Central memory CD8-positive, alpha-beta T cell (primary cell): ENCODE measurements at regions not wholly inside any gene's neighbourhood (a gene's known extent, or its start where the extent isn't known, plus 50 kb on each side); places are given as distances from the start of the nearest gene placed in this dataset.

Experiments used
- ATAC-seq: fragments of 150-1000 bp; cut with Tn5 transposase; replicated peaks from 2 replicates; pipeline ENCODE4 v1.10.0; 2022; ENCODE audit warnings: mild to moderate bottlenecking, moderate FRiP score, moderate number of reproducible peaks; ENCODE audit not compliant: poor library complexity, severe bottlenecking; ENCODE audit errors: extremely low read depth
- DNase-seq, 2 donors: peaks; one replicate each; pipeline ENCODE4 v3.0.0; 2021; ENCODE audit warnings: low spot score in 2 of 2
- H3K27ac Mint-ChIP-seq: one replicate; pipeline ENCODE4 v1.8.0; 2022; ENCODE audit warnings: low read depth, mild to moderate bottlenecking, moderate library complexity, mixed read lengths
- H3K27me3 Mint-ChIP-seq: one replicate; pipeline ENCODE4 v1.8.0; 2022; ENCODE audit warnings: mixed read lengths
- H3K36me3 Mint-ChIP-seq: one replicate; pipeline ENCODE4 v1.8.0; 2022; ENCODE audit warnings: mild to moderate bottlenecking, moderate library complexity, mixed read lengths; ENCODE audit not compliant: insufficient read depth
- H3K4me1 Mint-ChIP-seq: one replicate; pipeline ENCODE4 v1.8.0; 2022; ENCODE audit warnings: mixed read lengths
- H3K4me3 Mint-ChIP-seq: one replicate; pipeline ENCODE4 v1.8.0; 2022; ENCODE audit warnings: mild to moderate bottlenecking, moderate library complexity, mixed read lengths
- H3K9me3 Mint-ChIP-seq: one replicate; pipeline ENCODE4 v1.8.0; 2022; ENCODE audit warnings: mixed read lengths

DNA sequence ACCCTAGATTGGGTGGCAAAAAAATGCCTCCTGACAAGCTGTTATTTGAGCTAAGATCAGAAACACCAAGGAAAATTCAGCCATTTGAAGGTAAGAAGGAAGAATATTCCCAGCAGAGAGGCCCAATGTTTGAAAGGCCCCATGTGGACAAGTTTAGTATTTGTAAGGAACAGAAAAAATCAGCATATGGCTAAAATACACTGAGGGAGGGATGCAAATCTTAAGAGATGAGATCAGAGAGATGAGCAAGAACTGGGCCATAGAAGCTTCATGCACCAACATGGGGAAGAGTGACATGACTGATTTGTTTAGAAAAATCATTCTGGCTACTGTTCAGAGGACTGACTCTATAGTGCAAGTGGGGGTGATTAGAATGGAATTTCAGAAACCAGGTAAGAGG lies 496.8 kb upstream of the SOX5 start:
- no peak overlapping the region for H3K27ac Mint-ChIP-seq
- DNase-seq = no peak
- ATAC-seq = no peak
- no peaks in the 10 kb centered on the region for H3K4me1 Mint-ChIP-seq
- no peaks in the 10 kb centered on the region for H3K36me3 Mint-ChIP-seq
- no peaks in the 10 kb centered on the region for H3K27me3 Mint-ChIP-seq
- no peaks in the 10 kb centered on the region for H3K9me3 Mint-ChIP-seq
- no peak overlapping the region for H3K4me3 Mint-ChIP-seq

DNA sequence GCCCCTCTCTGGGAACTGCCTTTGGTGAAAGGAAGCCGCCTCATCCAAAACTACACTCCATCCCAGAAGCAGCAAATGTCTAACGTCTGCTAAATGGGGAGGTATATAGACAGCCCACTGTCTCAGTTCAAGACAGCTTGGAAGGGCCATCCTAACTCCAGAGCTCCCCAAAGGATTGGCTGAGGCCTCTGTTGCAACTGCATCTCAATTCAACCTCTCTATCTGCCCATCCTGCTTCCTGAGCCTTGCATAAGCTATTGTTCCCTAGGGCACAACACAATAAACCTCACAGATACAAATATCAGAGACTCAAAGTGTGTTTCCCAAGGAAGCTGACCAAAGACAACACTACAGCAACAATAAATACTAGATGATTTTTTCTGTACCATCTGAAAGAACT lies 495.2 kb upstream of the SOX5 start:
- Mint-ChIP-seq H3K4me3 (no peak overlapping the region), H3K9me3 (no peaks in the 10 kb centered on the region), H3K27ac (no peak overlapping the region), H3K36me3 (no peaks in the 10 kb centered on the region), H3K4me1 (no peaks in the 10 kb centered on the region), H3K27me3 (no peaks in the 10 kb centered on the region)
- DNase-seq (no peak), ATAC-seq (no peak)

GRCh38 chr12:24441458-24441857 lies 492.0 kb upstream of the SOX5 start:
- ATAC-seq (no peak), DNase-seq (no peak)
- no peaks in the 10 kb centered on the region for H3K4me1 Mint-ChIP-seq
- no peaks in the 10 kb centered on the region for H3K36me3 Mint-ChIP-seq
- H3K27ac Mint-ChIP-seq = no peak overlapping the region
- no peaks in the 10 kb centered on the region for H3K9me3 Mint-ChIP-seq
- H3K4me3 Mint-ChIP-seq = no peak overlapping the region
- H3K27me3 Mint-ChIP-seq = no peaks in the 10 kb centered on the region

GRCh38 chr12:24436667-24437066 lies 487.2 kb upstream of the SOX5 start:
- no peak for DNase-seq
- no peak overlapping the region for H3K4me3 Mint-ChIP-seq
- no peaks in the 10 kb centered on the region for H3K9me3 Mint-ChIP-seq

GRCh38 chr12:24431872-24432271 lies 482.4 kb upstream of the SOX5 start:
- ATAC-seq (no peak), DNase-seq (no peak)
- no peak overlapping the region for H3K4me3 Mint-ChIP-seq
- H3K27ac Mint-ChIP-seq = no peak overlapping the region
- peaks cover 6% of the 10 kb centered on the region for H3K4me1 Mint-ChIP-seq
- H3K27me3 Mint-ChIP-seq = no peaks in the 10 kb centered on the region
- no peaks in the 10 kb centered on the region for H3K36me3 Mint-ChIP-seq
- no peaks in the 10 kb centered on the region for H3K9me3 Mint-ChIP-seq

More at GRCh38 chr12:24436667-24437066, 487.2 kb upstream of the SOX5 start:
- Mint-ChIP-seq H3K4me1 (peaks cover 6% of the 10 kb centered on the region), H3K36me3 (no peaks in the 10 kb centered on the region), H3K27me3 (no peaks in the 10 kb centered on the region), H3K27ac (no peak overlapping the region)
- ATAC-seq = no peak

GRCh38 chr12:24427776-24428175 lies 478.3 kb upstream of the SOX5 start:
- ATAC-seq (no peak), DNase-seq (no peak)
- Mint-ChIP-seq H3K4me1 (no peaks in the 10 kb centered on the region), H3K9me3 (no peaks in the 10 kb centered on the region), H3K27ac (no peak overlapping the region), H3K4me3 (no peak overlapping the region), H3K36me3 (no peaks in the 10 kb centered on the region), H3K27me3 (no peaks in the 10 kb centered on the region)

DNA sequence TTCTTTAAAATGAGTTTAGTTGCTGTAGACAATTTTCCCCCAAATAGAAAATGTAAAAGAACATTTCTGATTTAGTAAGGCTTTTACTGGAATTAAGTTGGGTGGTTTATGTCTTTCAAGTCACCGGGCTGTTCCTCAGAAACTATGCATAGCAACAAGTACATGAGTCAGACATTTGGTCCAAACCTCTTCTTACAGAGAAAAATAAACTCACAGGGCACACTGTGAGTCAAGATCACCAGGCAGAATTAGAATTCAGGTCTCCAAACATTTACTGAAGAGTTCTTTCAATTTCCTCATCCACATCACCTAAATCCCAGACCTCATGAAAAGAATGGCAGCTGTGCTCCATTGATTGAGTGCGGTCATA lies 476.1 kb upstream of the SOX5 start:
- no peaks in the 10 kb centered on the region for H3K9me3 Mint-ChIP-seq
- no peak overlapping the region for H3K4me3 Mint-ChIP-seq
- no peak overlapping the region for H3K27ac Mint-ChIP-seq
- no peak for DNase-seq
- ATAC-seq = no peak
- no peaks in the 10 kb centered on the region for H3K4me1 Mint-ChIP-seq
- H3K36me3 Mint-ChIP-seq = no peaks in the 10 kb centered on the region
- no peaks in the 10 kb centered on the region for H3K27me3 Mint-ChIP-seq

- no peak for DNase-seq
- ATAC-seq = no peak
- Mint-ChIP-seq H3K36me3 (no peaks in the 10 kb centered on the region), H3K9me3 (no peaks in the 10 kb centered on the region), H3K27ac (no peak overlapping the region), H3K4me3 (no peak overlapping the region), H3K27me3 (no peaks in the 10 kb centered on the region), H3K4me1 (no peaks in the 10 kb centered on the region)
These were observed 475.6 kb upstream of the SOX5 start for GRCh38 chr12:24424889-24425600.

DNA sequence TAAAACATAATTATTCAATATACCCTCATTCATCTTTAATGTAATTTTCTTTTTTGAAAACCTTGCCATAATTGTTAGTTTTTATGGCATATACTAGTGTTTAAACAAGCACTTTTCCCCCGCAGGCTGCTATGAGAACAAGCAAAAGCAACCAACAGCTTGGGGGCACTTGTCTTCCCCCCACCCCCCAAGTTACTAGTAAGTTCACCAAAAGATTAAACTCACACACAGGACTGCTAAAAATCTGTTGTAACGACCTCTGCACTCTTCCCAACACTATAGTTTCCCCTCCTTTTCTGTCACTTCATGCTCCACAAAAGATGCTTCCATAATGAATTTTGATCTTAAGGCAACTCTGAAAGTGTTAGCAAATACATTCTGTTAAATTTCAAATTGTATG lies 474.9 kb upstream of the SOX5 start:
- Mint-ChIP-seq H3K36me3 (no peaks in the 10 kb centered on the region), H3K4me1 (no peaks in the 10 kb centered on the region), H3K4me3 (no peak overlapping the region), H3K27ac (no peak overlapping the region), H3K27me3 (no peaks in the 10 kb centered on the region), H3K9me3 (no peaks in the 10 kb centered on the region)
- DNase-seq (no peak), ATAC-seq (no peak)

- Mint-ChIP-seq H3K4me1 (no peaks in the 10 kb centered on the region), H3K4me3 (no peak overlapping the region), H3K27ac (no peak overlapping the region), H3K27me3 (no peaks in the 10 kb centered on the region), H3K36me3 (no peaks in the 10 kb centered on the region), H3K9me3 (no peaks in the 10 kb centered on the region)
- no peak for ATAC-seq
- no peak for DNase-seq
These were observed 474.1 kb upstream of the SOX5 start for GRCh38 chr12:24423611-24424010.

DNA sequence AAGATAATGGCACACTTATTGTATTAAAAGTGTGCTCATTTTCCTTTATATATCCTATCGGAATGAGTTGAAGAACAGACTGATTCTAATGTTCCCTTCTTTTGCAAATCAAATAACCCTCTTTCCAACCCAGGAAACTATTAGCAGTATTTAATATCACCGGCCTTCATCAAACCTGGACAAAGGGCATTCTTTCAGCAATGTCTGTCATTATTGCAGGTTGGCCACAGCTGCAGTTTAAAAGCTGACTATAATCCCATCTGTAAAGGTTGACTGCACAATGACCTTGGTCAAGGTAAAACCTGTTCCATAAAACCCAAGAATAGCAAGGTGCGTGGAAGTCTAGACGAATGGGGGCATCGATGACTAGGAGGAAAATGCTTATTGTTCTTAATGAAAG lies 472.3 kb upstream of the SOX5 start:
- no peak overlapping the region for H3K4me3 Mint-ChIP-seq
- H3K4me1 Mint-ChIP-seq = no peaks in the 10 kb centered on the region
- ATAC-seq = no peak
- H3K36me3 Mint-ChIP-seq = no peaks in the 10 kb centered on the region
- H3K9me3 Mint-ChIP-seq = no peaks in the 10 kb centered on the region
- no peaks in the 10 kb centered on the region for H3K27me3 Mint-ChIP-seq
- no peak overlapping the region for H3K27ac Mint-ChIP-seq
- no peak for DNase-seq

DNA sequence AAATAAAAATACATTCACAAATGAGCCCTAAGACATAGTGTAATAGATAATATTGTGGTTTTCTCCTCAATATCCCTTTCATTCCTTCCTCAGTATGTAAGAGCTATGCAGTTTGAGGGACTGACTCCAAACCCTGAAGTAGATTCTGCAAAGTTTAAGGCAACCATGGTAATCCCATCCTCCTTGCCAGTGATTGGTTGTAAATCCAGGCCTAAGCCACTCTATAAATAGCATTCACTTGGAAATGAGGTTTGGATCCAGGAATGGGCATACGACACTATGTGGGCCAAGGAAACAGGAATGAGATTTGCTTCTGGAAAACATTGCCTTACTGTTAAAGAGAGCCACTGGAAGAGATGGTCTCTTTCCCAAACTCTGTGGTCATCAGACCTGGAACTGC lies 468.7 kb upstream of the SOX5 start:
- no peaks in the 10 kb centered on the region for H3K9me3 Mint-ChIP-seq
- H3K36me3 Mint-ChIP-seq = no peaks in the 10 kb centered on the region
- DNase-seq (no peak), ATAC-seq (no peak)
- no peak overlapping the region for H3K27ac Mint-ChIP-seq
- H3K27me3 Mint-ChIP-seq = no peaks in the 10 kb centered on the region
- no peak overlapping the region for H3K4me3 Mint-ChIP-seq
- no peaks in the 10 kb centered on the region for H3K4me1 Mint-ChIP-seq

DNA sequence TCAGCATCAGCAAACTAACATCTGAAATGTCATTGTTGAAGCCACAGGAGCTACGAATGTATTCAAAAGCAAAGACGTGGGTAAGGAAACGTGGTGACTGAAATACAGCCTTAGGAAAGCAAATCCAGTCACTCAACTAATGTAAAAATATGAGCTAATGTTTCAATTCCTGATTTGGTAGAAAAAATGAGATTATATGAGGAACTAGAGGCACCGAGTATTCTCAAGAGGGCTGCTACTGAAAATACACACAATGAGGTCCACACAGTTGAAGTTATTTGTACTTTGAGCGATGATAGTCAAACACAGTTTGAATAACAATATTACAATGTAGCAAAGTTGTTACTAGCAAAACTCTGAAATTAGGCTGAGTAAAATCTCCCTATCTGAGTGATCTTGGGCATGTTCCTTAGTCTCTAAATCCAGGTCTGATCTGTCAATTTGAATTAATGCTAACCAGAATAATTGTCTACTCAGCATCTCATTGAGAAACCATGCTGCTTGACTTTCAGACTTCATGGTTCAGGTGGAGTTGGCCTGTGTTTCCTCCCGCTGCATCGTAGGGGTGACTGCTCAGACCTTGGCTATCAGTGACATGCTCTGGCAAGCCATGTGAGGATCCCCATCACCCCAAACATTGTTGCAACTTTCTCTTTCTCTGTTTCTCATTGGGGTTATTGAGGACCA lies 467.1 kb upstream of the SOX5 start:
- no peak overlapping the region for H3K4me3 Mint-ChIP-seq
- no peaks in the 10 kb centered on the region for H3K9me3 Mint-ChIP-seq
- DNase-seq = no peak
- ATAC-seq = no peak
- H3K36me3 Mint-ChIP-seq = no peaks in the 10 kb centered on the region
- no peaks in the 10 kb centered on the region for H3K4me1 Mint-ChIP-seq
- H3K27me3 Mint-ChIP-seq = no peaks in the 10 kb centered on the region
- H3K27ac Mint-ChIP-seq = no peak overlapping the region
